ENCODE measurements at regions not wholly inside any gene's neighbourhood (a gene's known extent, or its start where the extent isn't known, plus 50 kb on each side); places are given as distances from the start of the nearest gene placed in this dataset.

DNA sequence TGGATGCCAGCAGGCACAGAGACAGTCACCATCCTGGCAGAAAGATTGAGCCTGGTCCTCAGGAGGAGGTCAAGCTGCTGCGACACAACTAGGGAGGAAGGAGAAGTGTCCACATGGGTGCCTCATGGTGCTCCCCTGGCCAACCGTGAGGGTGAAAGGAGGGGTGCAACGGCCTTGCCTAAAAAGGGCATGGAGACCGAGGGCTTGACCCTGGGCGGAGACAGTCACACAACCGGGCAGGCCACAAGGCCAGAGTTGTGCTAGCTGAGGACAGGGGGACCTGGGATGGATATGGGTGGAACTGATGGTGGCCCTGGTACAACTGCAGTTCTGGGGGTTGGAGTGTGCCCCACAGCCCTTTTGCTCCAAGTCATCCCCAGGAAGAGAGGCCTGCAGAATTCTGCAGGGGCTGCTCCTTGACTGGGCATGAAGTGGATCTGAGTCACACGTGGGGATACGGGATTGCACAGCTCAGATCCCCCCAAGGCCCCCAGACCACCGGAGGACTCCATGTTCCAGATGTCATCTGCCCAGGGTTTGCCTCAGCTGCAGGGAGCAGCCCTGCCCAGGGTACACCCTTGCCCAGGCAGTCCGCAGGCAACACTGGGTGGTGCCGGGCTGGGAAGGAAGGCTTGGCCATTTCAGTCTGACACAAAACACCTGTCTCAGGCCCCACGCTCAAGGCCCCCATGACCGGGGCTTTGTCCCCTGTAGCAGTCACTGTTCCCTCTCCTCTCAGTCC lies 602.3 kb upstream of the MGMT start:
- H3K27me3 Mint-ChIP-seq (ENCODE audit: low read depth) = peaks cover 4% of the 10 kb centered on the region
- H3K36me3 Mint-ChIP-seq (ENCODE audit: low read depth) = no peaks in the 10 kb centered on the region
- TF ChIP-seq, protein P1, sequence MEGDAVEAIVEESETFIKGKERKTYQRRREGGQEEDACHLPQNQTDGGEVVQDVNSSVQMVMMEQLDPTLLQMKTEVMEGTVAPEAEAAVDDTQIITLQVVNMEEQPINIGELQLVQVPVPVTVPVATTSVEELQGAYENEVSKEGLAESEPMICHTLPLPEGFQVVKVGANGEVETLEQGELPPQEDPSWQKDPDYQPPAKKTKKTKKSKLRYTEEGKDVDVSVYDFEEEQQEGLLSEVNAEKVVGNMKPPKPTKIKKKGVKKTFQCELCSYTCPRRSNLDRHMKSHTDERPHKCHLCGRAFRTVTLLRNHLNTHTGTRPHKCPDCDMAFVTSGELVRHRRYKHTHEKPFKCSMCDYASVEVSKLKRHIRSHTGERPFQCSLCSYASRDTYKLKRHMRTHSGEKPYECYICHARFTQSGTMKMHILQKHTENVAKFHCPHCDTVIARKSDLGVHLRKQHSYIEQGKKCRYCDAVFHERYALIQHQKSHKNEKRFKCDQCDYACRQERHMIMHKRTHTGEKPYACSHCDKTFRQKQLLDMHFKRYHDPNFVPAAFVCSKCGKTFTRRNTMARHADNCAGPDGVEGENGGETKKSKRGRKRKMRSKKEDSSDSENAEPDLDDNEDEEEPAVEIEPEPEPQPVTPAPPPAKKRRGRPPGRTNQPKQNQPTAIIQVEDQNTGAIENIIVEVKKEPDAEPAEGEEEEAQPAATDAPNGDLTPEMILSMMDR (IDR thresholded peaks at IDR 0.05; ENCODE audit: unreplicated experiment in 3 of 3) = no peak
- no peaks in the 10 kb centered on the region for H3K9me3 Mint-ChIP-seq
- peak overlapping the region in 1 of 3 experiments; percentile 49 for H3K27ac Mint-ChIP-seq
- H3K4me3 Mint-ChIP-seq = no peak overlapping the region
- peaks cover 43% of the 10 kb centered on the region for H3K4me1 Mint-ChIP-seq

DNA sequence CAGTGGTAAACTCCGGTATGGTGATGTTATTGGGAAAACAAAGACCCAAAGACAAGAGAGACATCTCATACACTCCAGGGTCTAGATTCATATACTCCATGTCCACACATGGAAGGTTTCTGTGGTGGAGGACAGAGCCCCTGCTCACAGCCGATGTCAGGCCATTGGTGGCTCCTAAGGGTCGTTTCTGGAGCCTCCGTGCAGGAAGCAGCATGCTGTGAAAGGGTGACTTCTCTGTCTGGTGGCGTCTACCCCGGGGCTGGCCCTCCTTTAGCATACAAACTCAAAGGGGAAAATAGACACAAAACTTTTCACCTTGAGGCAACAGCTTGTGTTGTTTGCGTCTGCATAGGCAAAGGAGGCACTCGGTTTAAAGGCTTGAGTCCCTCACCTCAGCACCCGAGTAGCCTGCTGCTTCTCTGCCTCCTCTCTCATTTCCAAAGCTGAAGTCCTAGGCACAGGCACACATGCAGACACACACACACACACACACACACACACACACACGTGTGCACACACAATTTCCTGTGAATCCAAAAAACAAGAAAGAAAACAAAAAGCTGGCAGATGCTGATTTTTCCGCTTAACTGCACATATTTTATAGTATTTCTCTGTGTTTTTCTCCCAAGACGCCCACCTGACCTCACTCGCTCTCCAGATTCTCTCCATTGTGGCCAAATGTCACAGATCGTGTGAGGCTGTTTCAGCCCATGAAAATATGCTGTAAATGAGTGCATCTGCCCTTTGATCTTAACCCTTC lies 601.4 kb upstream of the MGMT start:
- H3K27me3 Mint-ChIP-seq (ENCODE audit: low read depth) = peaks cover 4% of the 10 kb centered on the region
- TF ChIP-seq, protein P1 (IDR thresholded peaks at IDR 0.05; ENCODE audit: unreplicated experiment in 3 of 3) = no peak
- no peaks in the 10 kb centered on the region for H3K36me3 Mint-ChIP-seq (ENCODE audit: low read depth)
- peaks cover 45% of the 10 kb centered on the region for H3K4me1 Mint-ChIP-seq
- no peak overlapping the region for H3K4me3 Mint-ChIP-seq
- peak overlapping the region; percentile 32 to 83 (median 49) for H3K27ac Mint-ChIP-seq
- H3K9me3 Mint-ChIP-seq = no peaks in the 10 kb centered on the region

DNA sequence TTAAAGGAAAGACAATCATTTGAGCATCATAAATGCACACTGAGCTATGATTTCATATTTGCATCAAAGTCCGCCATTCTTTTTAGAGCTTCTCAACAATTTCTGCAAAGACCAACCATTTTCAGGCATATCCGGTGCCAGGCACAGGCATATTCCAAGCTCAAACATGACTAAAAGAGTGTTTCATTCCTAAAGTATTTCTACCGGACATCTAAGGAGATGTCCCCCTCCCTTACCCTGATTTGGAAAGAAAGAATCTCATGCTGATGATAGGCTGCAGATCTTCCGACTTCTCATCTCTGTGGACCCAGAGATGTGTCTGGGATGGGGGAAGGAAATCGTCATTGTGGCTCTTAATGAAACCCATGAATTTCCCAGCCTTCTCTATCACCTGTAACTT lies 600.5 kb upstream of the MGMT start:
- Mint-ChIP-seq H3K27me3 (ENCODE audit: low read depth) (peaks cover 10% of the 10 kb centered on the region), H3K4me3 (no peak overlapping the region), H3K9me3 (no peaks in the 10 kb centered on the region), H3K36me3 (ENCODE audit: low read depth) (no peaks in the 10 kb centered on the region), H3K27ac (peak overlapping the region in 2 of 3 experiments; percentile 32 to 86), H3K4me1 (peaks cover 55% of the 10 kb centered on the region)
- TF ChIP-seq, protein P1 (IDR thresholded peaks at IDR 0.05; ENCODE audit: unreplicated experiment in 3 of 3) = no peak

DNA sequence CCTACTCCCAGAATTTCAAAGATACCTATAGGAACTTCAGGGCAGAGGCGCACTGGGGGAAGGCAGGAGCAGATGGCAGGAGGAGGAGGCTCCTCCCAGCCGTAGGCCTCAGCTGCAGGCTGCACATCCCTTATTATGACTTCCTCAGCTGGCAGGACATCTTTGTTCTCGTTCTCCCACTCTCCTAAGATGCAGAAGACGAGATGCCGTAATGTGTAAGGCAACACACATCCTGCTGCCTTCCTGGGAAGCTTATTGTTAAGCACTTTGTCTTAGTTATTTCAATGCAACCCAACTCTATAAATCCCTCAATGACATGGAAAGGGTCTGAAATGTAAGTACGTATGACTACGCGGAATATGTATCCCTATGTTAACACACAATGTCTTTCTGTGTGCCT lies 599.8 kb upstream of the MGMT start:
- Mint-ChIP-seq H3K36me3 (ENCODE audit: low read depth) (no peaks in the 10 kb centered on the region), H3K27ac (peak overlapping the region; percentile 32 to 86 (median 70)), H3K4me3 (peak overlapping the region in 1 of 3 experiments; percentile 18), H3K4me1 (peaks cover 56% of the 10 kb centered on the region), H3K9me3 (no peaks in the 10 kb centered on the region), H3K27me3 (ENCODE audit: low read depth) (peaks cover 5% of the 10 kb centered on the region)
- TF ChIP-seq, protein P1 (IDR thresholded peaks at IDR 0.05; ENCODE audit: unreplicated experiment in 3 of 3) = no peak

DNA sequence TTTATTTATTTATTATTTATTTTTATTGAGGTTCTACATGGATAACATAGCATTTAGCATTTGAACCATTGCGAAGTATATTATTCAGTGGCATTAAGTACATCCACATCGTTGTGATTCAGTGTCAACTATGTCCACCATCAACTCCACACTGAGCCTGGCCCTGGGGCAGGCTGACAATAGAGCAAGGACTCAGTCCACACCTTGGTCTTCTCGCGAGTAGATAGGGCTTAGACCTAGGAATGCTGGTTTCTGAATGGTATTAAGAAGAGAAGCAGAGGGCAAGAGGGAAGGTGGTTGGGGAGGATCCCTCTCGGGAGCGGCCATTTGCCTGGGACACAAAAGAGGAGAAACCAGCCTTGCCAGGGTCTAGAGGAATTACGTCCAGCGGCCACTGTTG lies 599.2 kb upstream of the MGMT start:
- no peaks in the 10 kb centered on the region for H3K9me3 Mint-ChIP-seq
- peaks cover 56% of the 10 kb centered on the region for H3K4me1 Mint-ChIP-seq
- no peaks in the 10 kb centered on the region for H3K36me3 Mint-ChIP-seq (ENCODE audit: low read depth)
- TF ChIP-seq, protein P1 (IDR thresholded peaks at IDR 0.05; ENCODE audit: unreplicated experiment in 3 of 3) = no peak
- peak overlapping the region; percentile 32 to 78 (median 54) for H3K27ac Mint-ChIP-seq
- peaks cover 5% of the 10 kb centered on the region for H3K27me3 Mint-ChIP-seq (ENCODE audit: low read depth)
- no peak overlapping the region for H3K4me3 Mint-ChIP-seq
